ENCODE measurements at regions not wholly inside any gene's neighbourhood (a gene's known extent, or its start where the extent isn't known, plus 50 kb on each side); places are given as distances from the start of the nearest gene placed in this dataset.

GRCh38 chr4:26161030-26161824 is 159.6 kb upstream of the RBPJ start:
- TF ChIP-seq POLR2A (IDR thresholded peaks at IDR 0.05), result no peak
- TF ChIP-seq, protein P1, sequence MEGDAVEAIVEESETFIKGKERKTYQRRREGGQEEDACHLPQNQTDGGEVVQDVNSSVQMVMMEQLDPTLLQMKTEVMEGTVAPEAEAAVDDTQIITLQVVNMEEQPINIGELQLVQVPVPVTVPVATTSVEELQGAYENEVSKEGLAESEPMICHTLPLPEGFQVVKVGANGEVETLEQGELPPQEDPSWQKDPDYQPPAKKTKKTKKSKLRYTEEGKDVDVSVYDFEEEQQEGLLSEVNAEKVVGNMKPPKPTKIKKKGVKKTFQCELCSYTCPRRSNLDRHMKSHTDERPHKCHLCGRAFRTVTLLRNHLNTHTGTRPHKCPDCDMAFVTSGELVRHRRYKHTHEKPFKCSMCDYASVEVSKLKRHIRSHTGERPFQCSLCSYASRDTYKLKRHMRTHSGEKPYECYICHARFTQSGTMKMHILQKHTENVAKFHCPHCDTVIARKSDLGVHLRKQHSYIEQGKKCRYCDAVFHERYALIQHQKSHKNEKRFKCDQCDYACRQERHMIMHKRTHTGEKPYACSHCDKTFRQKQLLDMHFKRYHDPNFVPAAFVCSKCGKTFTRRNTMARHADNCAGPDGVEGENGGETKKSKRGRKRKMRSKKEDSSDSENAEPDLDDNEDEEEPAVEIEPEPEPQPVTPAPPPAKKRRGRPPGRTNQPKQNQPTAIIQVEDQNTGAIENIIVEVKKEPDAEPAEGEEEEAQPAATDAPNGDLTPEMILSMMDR (IDR thresholded peaks at IDR 0.05), result no peak
- TF ChIP-seq EP300 (IDR thresholded peaks at IDR 0.05), result no peak

Data from tibial nerve (tissue), 4 donors.